ENCODE measurements at regions not wholly inside any gene's neighbourhood (a gene's known extent, or its start where the extent isn't known, plus 50 kb on each side); places are given as distances from the start of the nearest gene placed in this dataset.

- DNase-seq: no peak
Measured at GRCh38 chr2:120983344-120983743, 247.7 kb downstream of the GLI2 start.

GRCh38 chr2:120984046-120984445 lies 248.4 kb downstream of the GLI2 start:
- DNase-seq: no peak

GRCh38 chr2:120984452-120985173 lies 248.9 kb downstream of the GLI2 start:
- DNase-seq: no peak

DNA sequence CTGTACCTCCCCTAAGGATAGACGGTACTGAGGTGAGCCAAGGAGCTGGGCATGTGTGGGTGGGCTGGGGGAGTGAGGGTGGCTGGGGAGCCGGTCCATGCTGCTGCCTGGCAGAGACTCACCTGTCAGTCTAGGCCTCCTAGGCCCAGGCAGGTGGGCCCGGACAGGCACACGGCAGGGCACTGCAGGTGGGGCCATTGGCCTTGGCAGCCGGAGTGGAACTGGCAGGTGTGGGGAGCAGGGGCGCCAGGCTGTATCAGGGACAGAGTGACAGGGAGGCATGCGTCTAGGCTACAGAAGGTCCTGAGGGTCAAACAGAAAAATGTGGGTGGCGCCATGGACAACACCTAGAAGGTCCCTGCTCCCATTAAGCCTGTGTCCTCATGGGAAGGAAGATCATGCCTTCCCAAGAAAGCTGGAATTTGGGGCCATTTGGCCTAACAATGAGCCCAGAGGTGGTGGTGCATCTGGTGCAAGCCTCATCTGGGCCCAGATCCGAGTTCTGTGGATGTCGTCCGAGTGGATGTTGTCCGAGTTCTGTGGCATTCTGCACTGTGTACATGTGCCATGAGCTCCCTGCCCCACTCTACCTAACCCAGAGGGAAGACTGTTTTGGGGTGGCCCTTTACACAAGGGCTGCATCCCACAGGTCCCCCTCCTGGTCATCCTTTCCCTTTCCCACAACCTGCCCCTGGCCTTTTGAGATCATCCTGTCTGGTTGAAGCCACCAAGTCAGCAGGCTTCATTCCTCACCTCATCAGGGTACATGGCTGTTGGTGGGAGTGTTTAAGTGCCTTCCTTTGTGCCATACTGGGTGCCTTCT lies 249.7 kb downstream of the GLI2 start:
- DNase-seq: no peak

- no peak for DNase-seq
Measured at GRCh38 chr2:120985997-120986651, 250.5 kb downstream of the GLI2 start.

DNA sequence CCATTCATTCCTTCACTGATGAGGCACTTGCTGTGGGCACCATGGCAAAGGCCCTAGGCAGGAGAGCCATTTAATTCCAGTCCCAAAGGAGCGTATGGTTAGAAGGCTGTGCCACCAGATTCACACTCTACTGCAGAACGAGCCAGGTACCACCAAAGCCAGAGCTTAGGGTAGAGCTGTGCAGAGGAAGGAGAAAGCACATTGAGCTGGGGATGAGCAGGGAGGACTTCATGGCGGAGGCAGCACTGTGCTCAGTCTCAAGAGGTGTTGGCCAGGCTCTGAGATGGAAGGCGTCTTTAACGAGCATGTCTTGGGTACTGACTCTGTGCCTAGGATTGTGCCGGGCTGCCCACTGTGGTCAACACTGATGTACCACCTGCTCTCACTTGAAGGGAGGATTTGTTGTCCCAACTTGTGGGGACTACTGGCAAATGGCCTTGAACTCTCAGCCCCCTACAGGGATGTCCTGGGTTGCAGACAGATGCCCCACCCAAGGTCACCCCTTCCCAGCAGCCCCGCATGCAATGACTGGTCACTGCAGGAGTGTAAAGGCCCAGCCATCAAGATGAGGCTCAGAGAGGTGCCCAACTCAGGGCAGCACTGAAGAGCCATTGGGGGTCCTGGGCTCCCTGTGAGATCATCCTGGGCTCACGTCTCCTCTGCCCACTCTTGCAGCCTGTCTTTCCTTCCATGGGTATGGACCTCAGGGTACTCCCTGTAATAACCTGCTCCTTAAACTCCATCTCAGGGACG lies 251.4 kb downstream of the GLI2 start:
- DNase-seq: no peak

DNA sequence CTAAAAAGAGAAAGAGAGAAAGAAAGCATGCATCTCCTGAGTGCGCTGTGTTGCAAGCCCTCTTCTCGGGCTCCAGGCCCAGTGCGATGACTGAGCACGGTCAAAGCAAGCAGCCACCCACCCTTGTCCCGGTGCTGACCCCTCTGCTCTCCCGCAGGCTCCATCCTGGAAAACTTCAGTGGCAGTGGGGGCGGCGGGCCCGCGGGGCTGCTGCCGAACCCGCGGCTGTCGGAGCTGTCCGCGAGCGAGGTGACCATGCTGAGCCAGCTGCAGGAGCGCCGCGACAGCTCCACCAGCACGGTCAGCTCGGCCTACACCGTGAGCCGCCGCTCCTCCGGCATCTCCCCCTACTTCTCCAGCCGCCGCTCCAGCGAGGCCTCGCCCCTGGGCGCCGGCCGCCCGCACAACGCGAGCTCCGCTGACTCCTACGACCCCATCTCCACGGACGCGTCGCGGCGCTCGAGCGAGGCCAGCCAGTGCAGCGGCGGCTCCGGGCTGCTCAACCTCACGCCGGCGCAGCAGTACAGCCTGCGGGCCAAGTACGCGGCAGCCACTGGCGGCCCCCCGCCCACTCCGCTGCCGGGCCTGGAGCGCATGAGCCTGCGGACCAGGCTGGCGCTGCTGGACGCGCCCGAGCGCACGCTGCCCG lies 252.5 kb downstream of the GLI2 start:
- DNase-seq: no peak

- no peak for DNase-seq
Measured at GRCh38 chr2:120988700-120989511, 253.2 kb downstream of the GLI2 start.

- DNase-seq: no peak
Measured at GRCh38 chr2:120989512-120990441, 254.1 kb downstream of the GLI2 start.

- DNase-seq: no peak
Measured at GRCh38 chr2:120990451-120990871, 254.8 kb downstream of the GLI2 start.

- DNase-seq: no peak
Measured at GRCh38 chr2:120991441-120991840, 255.8 kb downstream of the GLI2 start.

DNA sequence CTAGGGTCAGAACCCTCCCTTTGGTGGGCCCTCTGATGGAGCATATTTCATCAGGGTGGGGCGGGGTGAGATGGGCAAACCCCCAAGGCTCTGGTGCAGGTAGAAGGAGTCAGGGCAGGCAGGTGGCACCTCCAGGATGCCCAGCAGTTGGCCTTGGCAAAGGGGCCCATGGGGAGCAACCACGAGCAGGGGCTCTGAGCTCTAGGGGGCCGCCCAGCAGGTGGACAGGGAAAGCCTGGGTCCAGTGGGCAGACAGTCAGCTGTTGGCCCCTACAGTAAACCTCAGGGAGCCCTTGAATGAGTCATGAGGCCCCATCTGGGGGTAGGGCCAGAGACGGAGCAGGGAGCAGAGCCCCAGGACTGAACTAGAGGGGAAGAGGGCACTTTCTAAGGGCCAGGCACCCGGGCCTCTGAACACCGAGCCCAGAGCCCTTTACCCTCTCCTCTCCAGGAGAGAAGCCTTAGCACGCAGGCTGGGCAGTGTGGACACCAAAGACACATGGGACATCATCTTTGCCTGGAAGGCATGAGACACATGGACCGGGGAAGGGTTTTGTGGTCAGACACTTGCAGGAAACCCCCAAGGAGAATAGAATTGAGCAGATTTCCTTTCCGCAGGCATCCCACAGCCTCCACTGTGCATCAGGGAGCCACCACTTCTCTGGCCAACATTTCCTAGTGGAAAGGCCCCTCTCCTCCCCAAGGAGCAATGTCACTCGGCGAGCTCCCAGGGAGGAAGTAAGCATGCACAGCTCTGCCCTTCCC lies 257.3 kb downstream of the GLI2 start:
- DNase-seq: no peak

DNA sequence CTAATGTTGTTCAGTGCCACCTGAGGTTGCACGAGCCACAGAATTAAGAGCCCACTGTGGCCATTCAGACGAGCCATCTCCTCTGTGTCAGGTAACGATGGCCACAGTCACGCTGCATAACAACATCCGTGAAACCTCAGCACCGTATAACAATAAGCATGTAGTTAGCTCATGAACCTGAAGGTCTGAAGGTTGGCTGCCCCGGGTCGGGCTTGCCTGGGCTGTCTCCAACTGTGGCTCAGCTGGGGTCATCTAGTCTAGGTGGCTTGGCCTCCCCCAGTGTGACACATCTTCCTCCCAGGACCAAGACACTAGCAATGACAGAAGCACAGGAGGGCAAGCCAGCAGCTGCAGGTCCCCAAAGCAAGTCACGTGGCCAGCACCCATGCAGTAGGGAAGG lies 258.0 kb downstream of the GLI2 start:
- DNase-seq: no peak

- no peak for DNase-seq
Measured at GRCh38 chr2:120994301-120994995, 258.8 kb downstream of the GLI2 start.

GRCh38 chr2:120995152-120995551 lies 259.5 kb downstream of the GLI2 start:
- DNase-seq: no peak

DNA sequence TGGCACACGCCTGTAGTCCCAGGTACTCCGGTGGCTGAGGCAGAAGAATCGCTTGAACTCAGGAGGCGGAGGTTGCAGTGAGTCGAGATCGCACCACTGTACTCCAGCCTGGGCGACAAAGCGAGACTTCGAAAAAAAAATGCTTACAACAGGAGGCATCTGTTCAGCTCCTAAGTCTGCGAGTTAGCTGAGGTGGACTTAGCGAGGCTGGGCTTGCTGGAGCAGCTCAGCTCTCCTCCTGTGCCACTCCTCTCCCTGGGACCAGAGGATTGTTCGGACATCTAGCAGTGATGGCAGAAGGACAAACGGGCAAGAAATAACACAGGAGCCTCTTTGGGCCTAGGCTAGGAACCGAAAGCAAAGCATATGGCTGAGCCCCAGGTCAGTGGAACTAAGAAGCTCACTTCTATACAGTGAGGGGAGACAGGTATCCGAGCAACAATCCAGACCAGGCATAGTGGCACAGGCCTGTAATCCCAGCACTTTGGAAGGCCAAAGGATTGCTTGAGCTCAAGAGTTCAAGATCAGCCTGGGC lies 260.1 kb downstream of the GLI2 start:
- no peak for DNase-seq

GRCh38 chr2:120999377-121000097 lies 263.9 kb downstream of the GLI2 start:
- no peak for DNase-seq

GRCh38 chr2:121000804-121001203 lies 265.1 kb downstream of the GLI2 start:
- DNase-seq: no peak
